C4-2B (cell line): ENCODE measurements at regions not wholly inside any gene's neighbourhood (a gene's known extent, or its start where the extent isn't known, plus 50 kb on each side); places are given as distances from the start of the nearest gene placed in this dataset.

Experiments
- H3K27ac ChIP-seq: fragments of 450-650 bp; 2 replicates; pipeline ENCODE4 v1.5.1; 2017
- ZFX ChIP-seq: fragments of 450-650 bp; IDR thresholded peaks from 2 replicates; pipeline ENCODE4 v1.6.1; 2017
- TF ChIP-seq, protein P1 (sequence below): fragments of 450-650 bp; conservative IDR thresholded peaks from 2 replicates; pipeline ENCODE4 v1.5.1; 2017; ENCODE audit warnings: mild to moderate bottlenecking

DNA sequence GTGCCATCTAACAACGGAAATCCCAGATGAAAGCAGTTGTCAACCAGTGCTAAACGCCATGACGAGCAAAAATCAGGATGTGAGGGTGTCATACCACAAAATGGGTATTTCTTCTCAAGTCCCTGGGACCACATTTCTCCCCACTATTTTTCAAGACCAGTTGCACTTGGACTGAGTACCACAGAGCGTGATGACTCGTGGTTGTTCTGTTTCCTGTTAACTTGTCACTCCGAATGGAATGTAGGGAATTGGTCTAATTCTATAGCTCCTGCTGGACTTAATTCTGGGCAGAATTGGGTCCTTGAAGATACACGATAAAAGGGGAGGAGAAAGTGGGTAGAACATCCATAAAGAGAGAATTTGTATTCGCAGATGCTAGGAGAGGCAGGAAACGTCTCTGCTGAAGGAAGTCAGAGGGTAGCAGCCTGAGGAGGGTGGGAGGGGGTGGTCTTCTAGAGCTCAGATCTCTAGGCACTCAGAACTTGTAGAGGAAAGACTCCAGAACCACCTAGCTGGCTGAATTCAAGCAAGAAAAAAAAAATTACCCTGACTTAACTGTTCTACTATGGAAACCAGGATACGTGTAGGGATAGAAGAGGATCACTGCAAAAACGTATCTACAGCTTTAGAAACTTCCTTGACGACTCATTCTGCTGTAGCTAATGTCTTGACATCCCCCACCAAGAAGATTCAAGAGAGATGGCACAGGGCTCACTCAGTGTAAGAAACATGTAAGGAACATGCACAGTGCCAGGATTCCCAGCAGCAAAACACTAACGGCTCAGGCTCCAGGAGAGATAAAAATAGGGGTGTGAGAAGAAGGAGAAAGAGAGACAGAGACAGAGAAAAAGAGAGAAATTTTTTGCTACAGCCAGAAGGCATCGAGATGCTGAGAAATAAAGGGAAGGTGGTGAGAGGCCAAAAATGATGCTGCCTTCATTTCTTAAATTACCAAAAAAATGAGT lies 494.7 kb downstream of the CD83 start:
- H3K27ac ChIP-seq: no peak overlapping the region
- TF ChIP-seq, protein P1, sequence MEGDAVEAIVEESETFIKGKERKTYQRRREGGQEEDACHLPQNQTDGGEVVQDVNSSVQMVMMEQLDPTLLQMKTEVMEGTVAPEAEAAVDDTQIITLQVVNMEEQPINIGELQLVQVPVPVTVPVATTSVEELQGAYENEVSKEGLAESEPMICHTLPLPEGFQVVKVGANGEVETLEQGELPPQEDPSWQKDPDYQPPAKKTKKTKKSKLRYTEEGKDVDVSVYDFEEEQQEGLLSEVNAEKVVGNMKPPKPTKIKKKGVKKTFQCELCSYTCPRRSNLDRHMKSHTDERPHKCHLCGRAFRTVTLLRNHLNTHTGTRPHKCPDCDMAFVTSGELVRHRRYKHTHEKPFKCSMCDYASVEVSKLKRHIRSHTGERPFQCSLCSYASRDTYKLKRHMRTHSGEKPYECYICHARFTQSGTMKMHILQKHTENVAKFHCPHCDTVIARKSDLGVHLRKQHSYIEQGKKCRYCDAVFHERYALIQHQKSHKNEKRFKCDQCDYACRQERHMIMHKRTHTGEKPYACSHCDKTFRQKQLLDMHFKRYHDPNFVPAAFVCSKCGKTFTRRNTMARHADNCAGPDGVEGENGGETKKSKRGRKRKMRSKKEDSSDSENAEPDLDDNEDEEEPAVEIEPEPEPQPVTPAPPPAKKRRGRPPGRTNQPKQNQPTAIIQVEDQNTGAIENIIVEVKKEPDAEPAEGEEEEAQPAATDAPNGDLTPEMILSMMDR: no peak
- no peak for TF ChIP-seq ZFX

DNA sequence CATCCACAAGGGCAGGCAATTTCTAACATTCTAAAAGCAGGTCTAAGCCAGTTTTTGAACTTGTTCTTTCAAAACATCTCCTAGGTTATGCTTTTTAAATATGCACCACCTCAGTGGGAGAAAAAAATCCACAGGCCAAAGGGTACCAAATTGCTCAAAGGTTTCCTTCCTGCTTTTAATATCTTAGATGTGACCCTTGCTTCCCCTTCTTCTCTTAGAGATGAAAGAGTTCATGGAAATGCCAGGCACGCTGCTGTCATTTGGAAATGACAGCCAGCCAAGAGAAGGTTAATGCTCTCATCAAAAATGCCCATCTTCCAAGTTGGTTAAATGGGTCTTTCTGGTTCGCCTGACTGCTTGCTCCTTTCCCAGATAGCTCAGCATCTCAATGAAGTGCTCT lies 497.1 kb downstream of the CD83 start:
- no peak overlapping the region for H3K27ac ChIP-seq
- no peak for TF ChIP-seq ZFX
- TF ChIP-seq, protein P1: no peak

DNA sequence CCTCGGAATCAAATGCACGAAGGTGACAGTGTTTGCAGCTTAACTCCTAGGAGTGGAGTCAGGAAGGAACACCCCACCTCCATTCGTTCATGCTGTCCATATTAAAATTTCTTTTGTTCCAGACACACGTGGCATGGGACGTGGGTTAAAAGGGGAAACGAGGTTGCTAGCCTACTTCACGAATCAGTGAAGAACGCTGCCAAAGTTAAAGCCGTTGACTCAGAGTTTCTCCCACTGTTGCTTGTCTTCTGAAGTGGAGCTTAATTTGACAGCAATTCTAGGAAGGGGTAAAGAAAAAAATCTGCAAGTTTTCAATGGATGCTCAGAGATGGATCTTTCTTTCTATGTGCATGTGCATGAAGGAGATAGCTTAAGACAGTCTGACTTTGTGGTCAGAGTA lies 499.1 kb downstream of the CD83 start:
- no peak overlapping the region for H3K27ac ChIP-seq

DNA sequence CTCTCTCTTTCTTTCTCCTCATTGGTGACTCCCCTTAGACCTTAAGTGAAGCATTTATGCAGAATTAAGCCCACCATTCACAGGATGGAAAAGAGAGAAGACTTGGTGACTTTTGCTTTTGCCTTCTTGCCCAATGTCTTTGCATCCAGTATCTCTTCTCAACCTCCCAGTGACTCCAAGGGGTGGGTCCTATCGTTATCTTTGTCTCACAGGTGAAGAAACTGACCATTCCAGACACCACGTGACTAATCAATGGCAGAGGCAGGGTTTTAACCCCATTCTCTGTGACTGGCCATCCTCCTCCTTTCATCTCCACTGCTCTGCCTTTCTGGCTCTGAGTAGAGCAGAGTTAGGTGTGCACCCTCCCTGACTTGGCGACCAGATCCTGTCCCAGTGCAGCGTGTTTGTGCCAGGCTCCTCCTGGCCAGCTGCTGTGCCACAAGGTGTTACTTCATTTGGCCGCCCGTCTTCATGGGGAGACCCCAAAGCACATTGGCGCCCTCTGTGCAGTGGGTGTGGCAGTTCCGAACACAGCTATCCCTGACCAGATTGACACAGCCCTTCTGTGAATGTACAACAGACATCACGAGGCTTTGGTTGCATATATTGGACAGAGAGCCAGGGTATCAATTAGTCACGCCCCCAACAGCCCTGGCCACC lies 501.3 kb downstream of the CD83 start:
- TF ChIP-seq ZFX: no peak
- TF ChIP-seq, protein P1: no peak
- H3K27ac ChIP-seq: no peak overlapping the region

More for the DNA sequence above, 499.1 kb downstream of the CD83 start:
- no peak for TF ChIP-seq ZFX
- TF ChIP-seq, protein P1: no peak

DNA sequence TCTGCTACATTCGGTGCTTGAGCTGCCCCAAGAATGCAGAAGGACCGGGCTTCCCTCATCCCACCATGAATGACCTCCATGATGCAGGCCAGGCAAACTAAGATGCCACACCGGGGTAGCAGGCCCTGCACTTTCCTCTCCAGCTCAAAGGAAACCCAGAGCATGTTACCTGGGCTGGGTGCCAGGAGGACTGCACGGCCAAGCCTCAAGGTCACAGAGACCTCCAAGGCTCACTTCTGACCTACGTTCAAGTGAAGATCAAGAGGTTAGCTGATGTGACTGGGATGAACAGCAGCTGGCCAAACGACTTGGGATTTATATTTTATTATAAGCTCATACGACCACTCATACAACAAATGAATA lies 501.8 kb downstream of the CD83 start:
- H3K27ac ChIP-seq: no peak overlapping the region
- TF ChIP-seq, protein P1: no peak
- no peak for TF ChIP-seq ZFX

DNA sequence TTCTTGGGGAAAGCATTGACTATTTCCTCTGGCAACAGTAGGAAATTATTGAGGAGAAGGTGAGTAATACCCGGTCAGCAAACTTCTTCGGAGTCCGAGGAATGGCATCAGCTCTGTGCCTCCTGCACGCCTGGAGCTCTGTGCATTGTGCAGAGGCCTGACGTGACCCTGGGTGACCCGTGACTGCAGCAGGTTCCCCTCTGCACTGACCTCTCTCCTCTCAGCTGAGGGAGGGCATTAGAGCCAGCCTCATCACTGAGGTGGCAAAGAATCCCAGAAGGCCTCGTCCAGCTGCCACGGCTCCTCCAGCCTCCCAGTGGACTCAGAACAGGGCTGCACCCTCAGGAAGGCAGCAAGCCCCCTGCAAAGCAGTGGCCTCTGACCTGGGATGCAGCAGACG lies 502.9 kb downstream of the CD83 start:
- TF ChIP-seq, protein P1: no peak
- no peak for TF ChIP-seq ZFX
- H3K27ac ChIP-seq: no peak overlapping the region

DNA sequence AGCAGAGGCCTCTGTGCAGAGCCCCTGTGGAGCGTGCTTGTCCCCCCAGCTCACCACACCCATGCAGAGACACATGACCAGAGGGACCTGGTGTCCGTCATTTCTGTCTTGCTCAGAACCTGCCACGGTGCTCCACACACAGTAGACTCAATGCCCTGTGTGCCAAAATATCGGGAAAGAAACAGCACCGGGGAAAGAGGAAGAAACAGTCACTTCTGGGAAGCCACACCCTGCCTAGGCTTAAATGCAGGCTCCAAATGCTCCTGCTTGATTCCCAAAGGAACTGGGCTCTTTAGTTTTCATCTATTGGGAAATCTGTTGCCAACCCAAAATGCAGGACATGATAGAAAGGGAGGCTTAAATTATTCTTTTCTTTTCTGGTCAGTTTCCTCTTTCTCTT lies 503.9 kb downstream of the CD83 start:
- peak overlapping the region; percentile 48 for H3K27ac ChIP-seq
- TF ChIP-seq, protein P1: no peak
- no peak for TF ChIP-seq ZFX
